ENCODE measurements at regions not wholly inside any gene's neighbourhood (a gene's known extent, or its start where the extent isn't known, plus 50 kb on each side); places are given as distances from the start of the nearest gene placed in this dataset.

GRCh38 chr2:230648356-230648755, 64.3 kb upstream of the CAB39 start:
- no peak for TF ChIP-seq FOS (IDR thresholded peaks at IDR 0.05; ENCODE audit: borderline replicate concordance, insufficient read depth, low read length)
- TF ChIP-seq CTCF (IDR thresholded peaks at IDR 0.05; ENCODE audit: extremely low read depth in 1 of 2, insufficient read depth in 1 of 2, low read depth in 1 of 2, low read length in 2 of 2): no peak
- no peak for TF ChIP-seq POLR2A (IDR thresholded peaks at IDR 0.05; ENCODE audit: low read depth, low read length)
- TF ChIP-seq POLR2AphosphoS5 (IDR thresholded peaks at IDR 0.05; ENCODE audit: insufficient read depth, low read depth, low read length): no peak
- no peak for TF ChIP-seq EZH2 (IDR thresholded peaks at IDR 0.05; ENCODE audit: borderline replicate concordance, low read depth, low read length, severe bottlenecking)
- no peak for TF ChIP-seq MAX (IDR thresholded peaks at IDR 0.05; ENCODE audit: insufficient read depth, insufficient read length)
- no peak for TF ChIP-seq GATA2 (IDR thresholded peaks at IDR 0.05; ENCODE audit: insufficient read depth, insufficient read length, low read depth, low read length)
